ENCODE measurements at regions not wholly inside any gene's neighbourhood (a gene's known extent, or its start where the extent isn't known, plus 50 kb on each side); places are given as distances from the start of the nearest gene placed in this dataset.

DNA sequence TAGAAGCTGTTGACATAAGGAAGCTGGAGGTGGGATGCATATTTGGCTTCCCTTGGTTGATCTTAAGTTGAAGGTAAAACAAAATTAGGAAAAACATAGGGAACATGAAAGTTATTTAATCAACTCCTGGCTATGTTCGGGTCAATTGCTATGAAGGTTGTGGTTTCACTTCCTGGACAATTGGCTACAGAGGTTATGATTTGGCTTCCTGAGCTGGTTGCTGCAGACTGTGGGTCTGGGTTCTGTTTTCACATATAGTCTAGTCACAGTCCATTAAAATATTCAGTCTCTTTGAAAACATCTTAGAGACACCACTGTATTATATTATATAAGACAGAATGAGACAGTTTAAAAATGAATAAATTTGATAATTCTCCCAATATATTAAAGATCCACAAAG lies 895.2 kb upstream of the USP15 start:
- TF ChIP-seq, protein P1, sequence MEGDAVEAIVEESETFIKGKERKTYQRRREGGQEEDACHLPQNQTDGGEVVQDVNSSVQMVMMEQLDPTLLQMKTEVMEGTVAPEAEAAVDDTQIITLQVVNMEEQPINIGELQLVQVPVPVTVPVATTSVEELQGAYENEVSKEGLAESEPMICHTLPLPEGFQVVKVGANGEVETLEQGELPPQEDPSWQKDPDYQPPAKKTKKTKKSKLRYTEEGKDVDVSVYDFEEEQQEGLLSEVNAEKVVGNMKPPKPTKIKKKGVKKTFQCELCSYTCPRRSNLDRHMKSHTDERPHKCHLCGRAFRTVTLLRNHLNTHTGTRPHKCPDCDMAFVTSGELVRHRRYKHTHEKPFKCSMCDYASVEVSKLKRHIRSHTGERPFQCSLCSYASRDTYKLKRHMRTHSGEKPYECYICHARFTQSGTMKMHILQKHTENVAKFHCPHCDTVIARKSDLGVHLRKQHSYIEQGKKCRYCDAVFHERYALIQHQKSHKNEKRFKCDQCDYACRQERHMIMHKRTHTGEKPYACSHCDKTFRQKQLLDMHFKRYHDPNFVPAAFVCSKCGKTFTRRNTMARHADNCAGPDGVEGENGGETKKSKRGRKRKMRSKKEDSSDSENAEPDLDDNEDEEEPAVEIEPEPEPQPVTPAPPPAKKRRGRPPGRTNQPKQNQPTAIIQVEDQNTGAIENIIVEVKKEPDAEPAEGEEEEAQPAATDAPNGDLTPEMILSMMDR (IDR thresholded peaks at IDR 0.05; ENCODE audit: insufficient read depth, low read length, poor library complexity, severe bottlenecking): no peak
- TF ChIP-seq EZH2phosphoT487 (conservative IDR thresholded peaks at IDR 0.05; ENCODE audit: low read length): no peak
